Osteocyte (in vitro differentiated cells): ENCODE measurements at regions not wholly inside any gene's neighbourhood (a gene's known extent, or its start where the extent isn't known, plus 50 kb on each side); places are given as distances from the start of the nearest gene placed in this dataset.

ENCODE experiments used
- DNase-seq: peaks from one replicate; pipeline ENCODE4 v3.0.0; 2021; ENCODE audit warnings: mixed read lengths; ENCODE audit not compliant: unreplicated experiment; ENCODE audit errors: extremely low spot score
- H3K27ac Mint-ChIP-seq: one replicate; pipeline ENCODE4 v1.8.0; 2021; ENCODE audit warnings: mild to moderate bottlenecking, mixed read lengths; ENCODE audit not compliant: unreplicated experiment
- H3K27me3 Mint-ChIP-seq: one replicate; pipeline ENCODE4 v1.8.0; 2021; ENCODE audit warnings: mixed read lengths; ENCODE audit not compliant: unreplicated experiment
- H3K36me3 Mint-ChIP-seq: one replicate; pipeline ENCODE4 v1.8.0; 2021; ENCODE audit warnings: mixed read lengths; ENCODE audit not compliant: unreplicated experiment
- H3K4me1 Mint-ChIP-seq: one replicate; pipeline ENCODE4 v1.8.0; 2021; ENCODE audit warnings: mixed read lengths; ENCODE audit not compliant: unreplicated experiment
- H3K4me3 Mint-ChIP-seq: one replicate; pipeline ENCODE4 v1.8.0; 2021; ENCODE audit warnings: mild to moderate bottlenecking, moderate library complexity, mixed read lengths; ENCODE audit not compliant: unreplicated experiment
- H3K9me3 Mint-ChIP-seq: one replicate; pipeline ENCODE4 v1.8.0; 2021; ENCODE audit warnings: mixed read lengths; ENCODE audit not compliant: unreplicated experiment
- TF ChIP-seq, protein P1 (sequence below): fragments of 200-600 bp; sonication (generic); IDR thresholded peaks from 2 replicates; pipeline ENCODE4 v1.5.0; 2021; ENCODE audit warnings: antibody characterized with exemption, mild to moderate bottlenecking, moderate library complexity

DNA sequence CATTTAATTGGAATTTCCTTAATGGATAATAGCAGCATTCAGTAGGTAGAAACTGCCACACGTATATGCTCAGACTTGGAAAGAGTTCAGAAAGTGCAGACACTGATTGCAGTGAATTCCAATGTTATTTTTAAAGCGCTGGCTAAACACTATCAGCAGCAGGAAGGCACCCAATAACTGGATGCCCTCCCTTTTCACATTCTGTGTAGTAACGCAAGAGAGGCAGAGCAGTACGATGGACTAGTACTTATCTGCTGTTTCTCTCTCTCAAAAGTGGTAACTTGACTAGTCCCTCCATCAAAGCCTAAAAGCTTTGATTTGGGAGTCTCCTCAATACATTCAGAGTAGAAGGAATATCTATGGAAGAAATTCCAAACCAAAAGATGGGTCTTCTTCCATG lies 791.0 kb downstream of the TMTC2 start:
- no peaks in the 10 kb centered on the region for H3K9me3 Mint-ChIP-seq
- H3K27ac Mint-ChIP-seq, result no peak overlapping the region
- TF ChIP-seq, protein P1, sequence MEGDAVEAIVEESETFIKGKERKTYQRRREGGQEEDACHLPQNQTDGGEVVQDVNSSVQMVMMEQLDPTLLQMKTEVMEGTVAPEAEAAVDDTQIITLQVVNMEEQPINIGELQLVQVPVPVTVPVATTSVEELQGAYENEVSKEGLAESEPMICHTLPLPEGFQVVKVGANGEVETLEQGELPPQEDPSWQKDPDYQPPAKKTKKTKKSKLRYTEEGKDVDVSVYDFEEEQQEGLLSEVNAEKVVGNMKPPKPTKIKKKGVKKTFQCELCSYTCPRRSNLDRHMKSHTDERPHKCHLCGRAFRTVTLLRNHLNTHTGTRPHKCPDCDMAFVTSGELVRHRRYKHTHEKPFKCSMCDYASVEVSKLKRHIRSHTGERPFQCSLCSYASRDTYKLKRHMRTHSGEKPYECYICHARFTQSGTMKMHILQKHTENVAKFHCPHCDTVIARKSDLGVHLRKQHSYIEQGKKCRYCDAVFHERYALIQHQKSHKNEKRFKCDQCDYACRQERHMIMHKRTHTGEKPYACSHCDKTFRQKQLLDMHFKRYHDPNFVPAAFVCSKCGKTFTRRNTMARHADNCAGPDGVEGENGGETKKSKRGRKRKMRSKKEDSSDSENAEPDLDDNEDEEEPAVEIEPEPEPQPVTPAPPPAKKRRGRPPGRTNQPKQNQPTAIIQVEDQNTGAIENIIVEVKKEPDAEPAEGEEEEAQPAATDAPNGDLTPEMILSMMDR, result no peak
- no peak overlapping the region for H3K4me3 Mint-ChIP-seq
- no peak for DNase-seq
- H3K36me3 Mint-ChIP-seq, result no peaks in the 10 kb centered on the region
- peaks cover 5% of the 10 kb centered on the region for H3K27me3 Mint-ChIP-seq
- H3K4me1 Mint-ChIP-seq, result no peaks in the 10 kb centered on the region

DNA sequence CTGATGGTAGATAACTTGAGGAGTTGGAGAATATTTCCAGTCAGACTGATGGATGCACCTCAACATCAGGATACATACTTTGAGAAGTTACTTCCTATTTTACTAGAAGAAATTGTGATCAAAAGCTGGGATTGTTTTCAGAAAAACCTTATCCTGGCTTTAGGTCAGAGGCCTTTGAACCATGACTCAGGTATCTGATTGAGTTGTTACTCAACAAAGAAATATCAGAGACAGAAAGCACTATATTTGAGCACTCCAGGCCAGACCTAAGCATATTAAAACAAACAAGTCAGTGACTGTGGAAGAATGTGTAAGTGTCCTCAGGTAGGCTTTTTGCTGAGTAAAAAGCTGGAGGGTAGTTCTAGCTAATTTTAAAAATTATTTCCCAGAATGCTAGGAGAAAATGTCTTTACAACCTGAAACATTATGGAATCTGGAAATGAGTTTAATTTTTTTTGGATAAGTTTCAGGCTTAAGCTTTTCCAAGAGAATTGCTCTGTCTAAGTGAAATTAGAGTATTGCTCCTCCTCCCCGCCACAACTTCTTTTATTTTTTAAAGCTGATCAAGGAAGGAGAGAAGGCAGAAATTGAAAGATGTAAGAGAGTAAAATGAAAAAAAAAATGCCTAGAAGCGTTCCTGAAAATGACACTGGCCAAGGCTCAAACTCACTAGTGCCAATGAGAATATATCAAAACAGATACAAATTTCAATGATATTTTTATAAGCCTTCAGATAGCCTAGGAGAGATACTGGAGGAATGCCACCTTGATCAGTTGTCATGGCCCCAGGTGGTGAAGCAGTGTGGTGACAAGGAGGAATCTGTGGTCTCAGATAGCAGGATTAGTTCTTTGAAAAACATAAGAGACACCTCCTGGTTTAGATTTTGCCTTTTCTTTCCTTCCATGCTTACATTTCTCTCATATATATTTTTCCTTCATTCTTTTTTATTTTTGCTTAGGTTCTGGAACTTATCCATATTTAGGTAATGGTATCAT lies 790.3 kb downstream of the TMTC2 start:
- no peak overlapping the region for H3K4me3 Mint-ChIP-seq

DNA sequence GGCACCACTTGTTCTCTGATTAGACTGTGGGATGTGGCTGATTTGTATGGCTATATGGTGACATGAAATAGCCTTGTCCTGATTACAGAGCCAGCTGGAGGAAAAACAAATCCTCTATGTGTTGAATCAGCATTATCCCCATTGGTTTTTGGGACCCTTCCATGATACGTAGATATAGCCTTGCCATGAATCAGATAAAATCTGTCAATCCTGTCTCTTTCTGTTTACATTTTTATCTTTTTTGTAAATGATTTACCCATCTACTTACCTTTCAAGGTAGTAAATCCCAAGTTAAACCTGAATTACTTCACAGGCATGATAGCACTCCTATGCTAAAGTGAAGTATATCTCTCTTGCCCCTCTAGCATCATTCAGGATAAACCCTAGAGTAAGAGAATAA lies 789.3 kb downstream of the TMTC2 start:
- Mint-ChIP-seq H3K4me1 (no peaks in the 10 kb centered on the region), H3K27me3 (no peaks in the 10 kb centered on the region), H3K27ac (no peak overlapping the region), H3K36me3 (no peaks in the 10 kb centered on the region), H3K9me3 (no peaks in the 10 kb centered on the region), H3K4me3 (no peak overlapping the region)
- TF ChIP-seq, protein P1, result no peak
- no peak for DNase-seq

More for the DNA sequence above, 790.3 kb downstream of the TMTC2 start:
- no peaks in the 10 kb centered on the region for H3K36me3 Mint-ChIP-seq
- DNase-seq, result no peak
- no peak overlapping the region for H3K27ac Mint-ChIP-seq
- H3K9me3 Mint-ChIP-seq, result no peaks in the 10 kb centered on the region
- H3K27me3 Mint-ChIP-seq, result no peaks in the 10 kb centered on the region
- TF ChIP-seq, protein P1, result no peak
- no peaks in the 10 kb centered on the region for H3K4me1 Mint-ChIP-seq

DNA sequence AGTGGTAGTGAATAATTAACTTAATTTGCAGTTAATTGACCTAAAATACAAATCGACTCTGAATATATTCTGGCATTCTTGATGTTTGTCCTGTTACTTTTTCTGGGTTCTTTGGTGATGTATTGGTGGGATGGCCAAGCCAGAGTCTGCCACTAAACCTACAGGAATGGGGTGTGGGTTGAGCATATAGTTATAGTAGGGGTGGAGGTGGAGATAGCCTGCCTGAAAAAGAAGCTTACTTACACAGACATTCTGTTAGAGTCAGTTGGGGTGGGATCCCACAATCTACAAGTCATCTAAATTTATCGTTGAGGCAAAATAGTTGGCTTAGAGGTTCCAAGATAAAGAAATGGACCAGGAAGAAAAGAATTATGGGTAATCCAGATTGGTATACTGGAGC lies 787.7 kb downstream of the TMTC2 start:
- H3K4me1 Mint-ChIP-seq, result no peaks in the 10 kb centered on the region
- DNase-seq, result no peak
- H3K36me3 Mint-ChIP-seq, result no peaks in the 10 kb centered on the region
- H3K27ac Mint-ChIP-seq, result no peak overlapping the region
- peaks cover 2% of the 10 kb centered on the region for H3K27me3 Mint-ChIP-seq
- no peak overlapping the region for H3K4me3 Mint-ChIP-seq
- TF ChIP-seq, protein P1, result no peak
- H3K9me3 Mint-ChIP-seq, result no peaks in the 10 kb centered on the region

DNA sequence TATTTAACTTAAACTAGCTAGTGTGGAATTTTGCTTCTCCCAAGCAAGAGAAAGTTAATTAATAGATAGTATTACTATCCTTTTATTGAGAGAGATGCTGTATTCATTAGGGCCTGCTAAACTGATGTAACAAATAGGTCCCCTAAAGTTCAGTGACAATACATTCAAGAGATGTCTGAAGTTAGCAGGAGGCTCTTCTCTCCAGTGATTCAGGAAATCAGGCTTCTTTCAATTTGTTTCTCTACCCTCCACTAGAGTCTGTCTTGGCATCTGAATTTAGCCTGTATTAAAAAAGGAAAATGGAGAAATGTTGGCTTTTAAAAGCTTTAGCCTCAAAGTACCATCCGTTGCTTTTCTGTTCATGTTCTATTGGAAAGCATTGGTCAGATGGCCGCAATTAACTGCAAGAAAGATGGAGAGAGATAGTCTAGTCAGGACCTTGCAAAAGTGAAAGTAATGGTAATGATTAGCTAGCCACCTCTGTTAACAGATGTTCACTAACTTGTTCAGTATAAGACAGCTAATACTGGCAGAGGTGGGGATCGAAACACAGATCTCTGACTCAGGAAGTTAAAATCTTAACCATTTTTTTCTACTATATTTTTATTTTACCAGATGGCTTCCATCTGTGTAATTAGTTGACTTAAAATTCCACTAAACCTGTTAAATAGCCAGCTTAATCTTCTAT lies 786.8 kb downstream of the TMTC2 start:
- no peak overlapping the region for H3K4me3 Mint-ChIP-seq
- H3K27me3 Mint-ChIP-seq, result peaks cover 2% of the 10 kb centered on the region
- no peaks in the 10 kb centered on the region for H3K4me1 Mint-ChIP-seq
- H3K27ac Mint-ChIP-seq, result no peak overlapping the region
- TF ChIP-seq, protein P1, result no peak
- no peaks in the 10 kb centered on the region for H3K36me3 Mint-ChIP-seq
- DNase-seq, result no peak
- no peaks in the 10 kb centered on the region for H3K9me3 Mint-ChIP-seq
